ENCODE measurements at regions not wholly inside any gene's neighbourhood (a gene's known extent, or its start where the extent isn't known, plus 50 kb on each side); places are given as distances from the start of the nearest gene placed in this dataset.

DNA sequence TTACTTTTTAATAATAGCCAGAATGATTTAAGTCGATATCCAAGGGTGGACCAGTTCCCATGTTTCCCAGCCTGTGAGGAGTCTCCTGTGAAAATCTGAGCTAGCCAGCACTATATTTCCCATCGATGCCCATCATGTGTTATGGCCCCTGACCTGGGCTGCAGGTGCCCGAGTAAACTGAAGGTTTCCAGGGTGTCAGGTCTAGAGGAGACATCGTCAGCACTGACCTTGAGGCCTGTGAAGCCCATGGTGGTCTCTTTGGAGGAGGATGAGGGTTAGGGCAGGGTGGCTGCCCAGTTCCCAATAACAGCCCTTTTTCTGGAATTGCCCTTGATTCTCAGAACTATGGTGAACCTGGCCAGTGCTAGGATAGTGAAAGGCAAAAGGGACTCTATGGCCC lies 63.0 kb upstream of the TOP1 start:
- H3K9ac ChIP-seq (ENCODE audit: low read depth in 1 of 2, low read length in 2 of 2) = no peak overlapping the region
- WGBS = 91% methylated on average over 4 of the region's 4 CpGs
- no peaks in the 10 kb centered on the region for H3K9me3 ChIP-seq (ENCODE audit: control insufficient read depth in 4 of 4, low read length in 3 of 4)
- no peaks in the 10 kb centered on the region for H3K36me3 ChIP-seq (ENCODE audit: control insufficient read depth in 4 of 4, insufficient read depth in 3 of 4, low read depth in 1 of 4, low read length in 3 of 4)
- no peak overlapping the region for H3K27ac ChIP-seq (ENCODE audit: low read depth in 1 of 2, low read length in 2 of 2)
- DNase-seq (ENCODE audit: low spot score) = peak; percentile 28
- peaks cover 0 to 12% (median 3%) of the 10 kb centered on the region in 4 donors for H3K4me1 ChIP-seq (ENCODE audit: control insufficient read depth in 4 of 4, insufficient read depth in 4 of 4, low read length in 3 of 4)
- TF ChIP-seq GABPA (IDR thresholded peaks at IDR 0.05 in 1 of 2, conservative IDR thresholded peaks at IDR 0.05 in 1 of 2) (no peak), JUND (IDR thresholded peaks at IDR 0.05) (no peak), NR2F2 (IDR thresholded peaks at IDR 0.05) (no peak)
- no peak overlapping the region for H3K4me3 ChIP-seq (ENCODE audit: low read depth in 1 of 3, low read length in 3 of 3)
- no peaks in the 10 kb centered on the region for H3K27me3 ChIP-seq (ENCODE audit: control insufficient read depth in 4 of 4, insufficient read depth in 4 of 4, low read length in 3 of 4)

DNA sequence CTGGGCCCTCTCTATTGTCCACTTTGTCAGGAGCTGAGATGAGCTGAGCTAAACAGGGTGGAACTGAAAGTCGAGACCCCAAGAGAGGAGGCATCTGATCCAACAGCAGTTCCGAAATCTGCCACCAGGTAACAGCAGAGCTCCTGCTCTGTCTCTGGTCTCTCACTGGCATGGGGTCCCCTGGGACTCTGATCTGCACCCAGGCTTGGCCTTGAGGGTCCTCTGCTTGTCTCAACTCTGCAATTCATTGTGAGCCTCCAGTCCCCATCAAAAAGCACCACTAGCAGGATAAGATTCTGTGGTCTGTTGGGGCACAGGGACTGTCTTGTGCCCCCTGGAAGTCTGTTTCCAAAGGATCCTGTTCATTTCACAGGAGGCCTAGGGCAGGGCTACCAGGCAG lies 62.5 kb upstream of the TOP1 start:
- peaks cover 0 to 12% (median 3%) of the 10 kb centered on the region in 4 donors for H3K4me1 ChIP-seq (ENCODE audit: control insufficient read depth in 4 of 4, insufficient read depth in 4 of 4, low read length in 3 of 4)
- WGBS = 90% methylated on average over 2 of the region's 2 CpGs
- H3K4me3 ChIP-seq (ENCODE audit: low read depth in 1 of 3, low read length in 3 of 3) = no peak overlapping the region
- no peak overlapping the region for H3K27ac ChIP-seq (ENCODE audit: low read depth in 1 of 2, low read length in 2 of 2)
- H3K27me3 ChIP-seq (ENCODE audit: control insufficient read depth in 4 of 4, insufficient read depth in 4 of 4, low read length in 3 of 4) = no peaks in the 10 kb centered on the region
- no peaks in the 10 kb centered on the region for H3K36me3 ChIP-seq (ENCODE audit: control insufficient read depth in 4 of 4, insufficient read depth in 3 of 4, low read depth in 1 of 4, low read length in 3 of 4)
- TF ChIP-seq RXRA (IDR thresholded peaks at IDR 0.05) (no peak), RAD21 (IDR thresholded peaks at IDR 0.05) (no peak), FOXA1 (IDR thresholded peaks at IDR 0.05) (no peak), GABPA (IDR thresholded peaks at IDR 0.05 in 1 of 2, conservative IDR thresholded peaks at IDR 0.05 in 1 of 2) (no peak), HNF4A (conservative IDR thresholded peaks at IDR 0.05) (no peak), EGR1 (IDR thresholded peaks at IDR 0.05; ENCODE audit: low read depth in 2 of 2) (no peak)
- TF ChIP-seq, protein P1, sequence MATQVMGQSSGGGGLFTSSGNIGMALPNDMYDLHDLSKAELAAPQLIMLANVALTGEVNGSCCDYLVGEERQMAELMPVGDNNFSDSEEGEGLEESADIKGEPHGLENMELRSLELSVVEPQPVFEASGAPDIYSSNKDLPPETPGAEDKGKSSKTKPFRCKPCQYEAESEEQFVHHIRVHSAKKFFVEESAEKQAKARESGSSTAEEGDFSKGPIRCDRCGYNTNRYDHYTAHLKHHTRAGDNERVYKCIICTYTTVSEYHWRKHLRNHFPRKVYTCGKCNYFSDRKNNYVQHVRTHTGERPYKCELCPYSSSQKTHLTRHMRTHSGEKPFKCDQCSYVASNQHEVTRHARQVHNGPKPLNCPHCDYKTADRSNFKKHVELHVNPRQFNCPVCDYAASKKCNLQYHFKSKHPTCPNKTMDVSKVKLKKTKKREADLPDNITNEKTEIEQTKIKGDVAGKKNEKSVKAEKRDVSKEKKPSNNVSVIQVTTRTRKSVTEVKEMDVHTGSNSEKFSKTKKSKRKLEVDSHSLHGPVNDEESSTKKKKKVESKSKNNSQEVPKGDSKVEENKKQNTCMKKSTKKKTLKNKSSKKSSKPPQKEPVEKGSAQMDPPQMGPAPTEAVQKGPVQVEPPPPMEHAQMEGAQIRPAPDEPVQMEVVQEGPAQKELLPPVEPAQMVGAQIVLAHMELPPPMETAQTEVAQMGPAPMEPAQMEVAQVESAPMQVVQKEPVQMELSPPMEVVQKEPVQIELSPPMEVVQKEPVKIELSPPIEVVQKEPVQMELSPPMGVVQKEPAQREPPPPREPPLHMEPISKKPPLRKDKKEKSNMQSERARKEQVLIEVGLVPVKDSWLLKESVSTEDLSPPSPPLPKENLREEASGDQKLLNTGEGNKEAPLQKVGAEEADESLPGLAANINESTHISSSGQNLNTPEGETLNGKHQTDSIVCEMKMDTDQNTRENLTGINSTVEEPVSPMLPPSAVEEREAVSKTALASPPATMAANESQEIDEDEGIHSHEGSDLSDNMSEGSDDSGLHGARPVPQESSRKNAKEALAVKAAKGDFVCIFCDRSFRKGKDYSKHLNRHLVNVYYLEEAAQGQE (IDR thresholded peaks at IDR 0.05) = no peak
- TF ChIP-seq, protein P2, sequence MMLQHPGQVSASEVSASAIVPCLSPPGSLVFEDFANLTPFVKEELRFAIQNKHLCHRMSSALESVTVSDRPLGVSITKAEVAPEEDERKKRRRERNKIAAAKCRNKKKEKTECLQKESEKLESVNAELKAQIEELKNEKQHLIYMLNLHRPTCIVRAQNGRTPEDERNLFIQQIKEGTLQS (IDR thresholded peaks at IDR 0.05) = no peak
- no peak overlapping the region for H3K9ac ChIP-seq (ENCODE audit: low read depth in 1 of 2, low read length in 2 of 2)
- H3K9me3 ChIP-seq (ENCODE audit: control insufficient read depth in 4 of 4, low read length in 3 of 4) = no peaks in the 10 kb centered on the region
- no peak for DNase-seq (ENCODE audit: low spot score)

DNA sequence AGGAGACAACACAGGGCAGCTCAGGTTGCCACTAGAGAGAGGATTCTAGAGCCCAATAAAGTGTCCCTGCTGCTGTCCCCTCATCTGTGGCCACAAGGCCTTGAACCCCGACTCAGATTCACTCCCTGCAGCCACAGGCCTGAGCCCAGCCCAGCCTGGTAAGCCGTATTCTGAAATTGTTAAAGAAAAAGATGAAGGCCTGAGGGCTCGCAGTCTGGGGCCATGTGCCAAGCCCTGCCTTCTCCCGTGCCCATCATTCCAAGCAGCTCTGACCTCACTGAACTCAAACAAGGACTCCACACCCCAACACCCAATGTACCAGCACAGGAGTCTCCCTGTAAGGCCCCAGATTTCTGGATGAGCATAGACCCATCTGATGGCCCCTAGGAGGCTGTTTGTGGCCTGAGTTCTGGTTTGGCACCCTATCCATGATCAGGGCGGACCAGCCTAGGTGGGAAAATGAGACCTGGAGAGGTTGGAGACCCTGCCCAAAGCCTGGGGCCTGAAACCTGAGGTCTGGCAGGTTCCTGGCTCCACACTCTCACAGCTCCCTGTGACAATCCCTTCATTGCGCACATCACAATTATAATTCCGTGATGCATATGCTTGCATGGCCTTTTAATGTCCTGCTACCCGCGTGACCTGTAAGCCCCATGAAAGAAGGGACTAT lies 62.0 kb upstream of the TOP1 start:
- Histone ChIP-seq H3K36me3 (ENCODE audit: control insufficient read depth in 4 of 4, insufficient read depth in 3 of 4, low read depth in 1 of 4, low read length in 3 of 4) (no peaks in the 10 kb centered on the region), H3K27me3 (ENCODE audit: control insufficient read depth in 4 of 4, insufficient read depth in 4 of 4, low read length in 3 of 4) (no peaks in the 10 kb centered on the region), H3K27ac (ENCODE audit: low read depth in 1 of 2, low read length in 2 of 2) (no peak overlapping the region), H3K4me3 (ENCODE audit: low read depth in 1 of 3, low read length in 3 of 3) (no peak overlapping the region), H3K4me1 (ENCODE audit: control insufficient read depth in 4 of 4, insufficient read depth in 4 of 4, low read length in 3 of 4) (peaks cover 0 to 12% (median 3%) of the 10 kb centered on the region in 4 donors), H3K9ac (ENCODE audit: low read depth in 1 of 2, low read length in 2 of 2) (no peak overlapping the region), H3K9me3 (ENCODE audit: control insufficient read depth in 4 of 4, low read length in 3 of 4) (no peaks in the 10 kb centered on the region)
- DNase-seq (ENCODE audit: low spot score) = peak; percentile 29
- WGBS = 91% methylated on average over 9 of the region's 9 CpGs
- TF ChIP-seq, protein P3, sequence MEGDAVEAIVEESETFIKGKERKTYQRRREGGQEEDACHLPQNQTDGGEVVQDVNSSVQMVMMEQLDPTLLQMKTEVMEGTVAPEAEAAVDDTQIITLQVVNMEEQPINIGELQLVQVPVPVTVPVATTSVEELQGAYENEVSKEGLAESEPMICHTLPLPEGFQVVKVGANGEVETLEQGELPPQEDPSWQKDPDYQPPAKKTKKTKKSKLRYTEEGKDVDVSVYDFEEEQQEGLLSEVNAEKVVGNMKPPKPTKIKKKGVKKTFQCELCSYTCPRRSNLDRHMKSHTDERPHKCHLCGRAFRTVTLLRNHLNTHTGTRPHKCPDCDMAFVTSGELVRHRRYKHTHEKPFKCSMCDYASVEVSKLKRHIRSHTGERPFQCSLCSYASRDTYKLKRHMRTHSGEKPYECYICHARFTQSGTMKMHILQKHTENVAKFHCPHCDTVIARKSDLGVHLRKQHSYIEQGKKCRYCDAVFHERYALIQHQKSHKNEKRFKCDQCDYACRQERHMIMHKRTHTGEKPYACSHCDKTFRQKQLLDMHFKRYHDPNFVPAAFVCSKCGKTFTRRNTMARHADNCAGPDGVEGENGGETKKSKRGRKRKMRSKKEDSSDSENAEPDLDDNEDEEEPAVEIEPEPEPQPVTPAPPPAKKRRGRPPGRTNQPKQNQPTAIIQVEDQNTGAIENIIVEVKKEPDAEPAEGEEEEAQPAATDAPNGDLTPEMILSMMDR (IDR thresholded peaks at IDR 0.05; ENCODE audit: low read depth, low read length, missing input control) = no peak
- TF ChIP-seq SP1 (IDR thresholded peaks at IDR 0.05) = no peak
- TF ChIP-seq HNF4G (IDR thresholded peaks at IDR 0.05) = no peak
- TF ChIP-seq FOXA2 (IDR thresholded peaks at IDR 0.05) = no peak
- no peak for TF ChIP-seq NR2F2 (IDR thresholded peaks at IDR 0.05)
- no peak for TF ChIP-seq EGR1 (IDR thresholded peaks at IDR 0.05; ENCODE audit: low read depth in 2 of 2)
- no peak for TF ChIP-seq HNF4A (conservative IDR thresholded peaks at IDR 0.05)
